Ishikawa (cell line): ENCODE measurements at regions not wholly inside any gene's neighbourhood (a gene's known extent, or its start where the extent isn't known, plus 50 kb on each side); places are given as distances from the start of the nearest gene placed in this dataset.

Experiments used
- CEBPB ChIP-seq: IDR thresholded peaks from 2 replicates; pipeline ENCODE4 v1.6.1; 2012
- EP300 ChIP-seq: IDR thresholded peaks from 2 replicates; pipeline ENCODE4 v1.6.1; 2012; ENCODE audit warnings: borderline replicate concordance
- NFIC ChIP-seq: IDR thresholded peaks from 2 replicates; pipeline ENCODE4 v1.6.1; 2012
- YY1 ChIP-seq: IDR thresholded peaks from 2 replicates; pipeline ENCODE4 v1.6.1; 2012; ENCODE audit warnings: low read depth
- ZBTB7A ChIP-seq: IDR thresholded peaks from 2 replicates; pipeline ENCODE4 v1.6.1; 2012; ENCODE audit warnings: low read depth
- TF ChIP-seq, protein P1 (sequence below): IDR thresholded peaks from 2 replicates; pipeline ENCODE4 v1.6.1; 2012

- no peak for TF ChIP-seq NFIC
- no peak for TF ChIP-seq CEBPB
- TF ChIP-seq YY1: no peak
- no peak for TF ChIP-seq ZBTB7A
- TF ChIP-seq EP300: no peak
- TF ChIP-seq, protein P1, sequence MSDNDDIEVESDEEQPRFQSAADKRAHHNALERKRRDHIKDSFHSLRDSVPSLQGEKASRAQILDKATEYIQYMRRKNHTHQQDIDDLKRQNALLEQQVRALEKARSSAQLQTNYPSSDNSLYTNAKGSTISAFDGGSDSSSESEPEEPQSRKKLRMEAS: no peak
Measured at GRCh38 chr5:98583586-98583985, 189.9 kb upstream of the RGMB start.
